ENCODE measurements at regions not wholly inside any gene's neighbourhood (a gene's known extent, or its start where the extent isn't known, plus 50 kb on each side); places are given as distances from the start of the nearest gene placed in this dataset.

DNA sequence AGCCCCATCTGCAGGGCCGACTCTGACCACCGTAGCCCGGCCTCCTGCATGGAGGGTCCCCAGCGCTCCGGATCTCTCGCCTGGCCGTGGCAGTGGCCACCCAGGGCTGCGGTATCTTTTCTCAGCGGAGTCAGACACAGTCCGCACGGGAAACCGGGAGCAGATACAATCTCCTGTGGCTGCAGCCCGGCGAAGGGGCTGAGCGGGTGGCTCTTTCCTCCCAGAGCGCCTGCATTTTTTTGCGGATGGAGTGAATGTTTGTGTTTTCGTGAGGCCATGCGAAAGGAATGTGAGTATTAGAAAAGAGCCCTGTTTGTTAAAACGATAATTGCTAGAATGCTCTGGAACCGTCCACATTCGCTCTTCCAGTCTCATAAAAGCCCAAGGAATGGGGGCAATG lies 53.4 kb upstream of the PTCH1 start:
- H3K27me3 ChIP-seq (ENCODE audit: control insufficient read depth, insufficient read depth, low read length): peaks cover 8% of the 10 kb centered on the region; the same call in 1 of the 2 replicates
- no peak overlapping the region for H2BK5ac ChIP-seq (ENCODE audit: low read depth, low read length, poor library complexity, severe bottlenecking)
- H4K8ac ChIP-seq (ENCODE audit: low read depth in 2 of 2, low read length in 2 of 2): no peak overlapping the region
- no peak overlapping the region for H2AK5ac ChIP-seq (ENCODE audit: low read depth, low read length)
- in situ Hi-C loops (cut with MboI; ENCODE audit: low sequenced_read_pairs): no loop called here
- H3K9me3 ChIP-seq (ENCODE audit: control insufficient read depth, insufficient read depth, low read length): no peaks in the 10 kb centered on the region
- H3K4me2 ChIP-seq (ENCODE audit: low read depth, low read length): peak overlapping the region; percentile 86
- no peak overlapping the region for H4K91ac ChIP-seq (ENCODE audit: insufficient read depth, low read depth, low read length)
- H3K79me1 ChIP-seq (ENCODE audit: low read depth in 1 of 2, low read length in 2 of 2): no peaks in the 10 kb centered on the region
- no peak overlapping the region; the same call in 1 of the 2 replicates for H3K18ac ChIP-seq (ENCODE audit: low read depth, low read length)
- H3K9ac ChIP-seq (ENCODE audit: low read depth, low read length): peak overlapping the region; percentile 4; the same call in 1 of the 2 replicates
- no peak overlapping the region for H3K23ac ChIP-seq (ENCODE audit: low read depth, low read length)
- H3K9me1 ChIP-seq (ENCODE audit: insufficient read depth, low read length): peaks cover 8% of the 10 kb centered on the region; the same call in 1 of the 2 replicates
- no peak overlapping the region for H3K4ac ChIP-seq (ENCODE audit: low read depth, low read length)
- ATAC-seq (ENCODE audit: low read depth): peak; percentile 93
- TF ChIP-seq CHD1 (IDR thresholded peaks at IDR 0.05; ENCODE audit: low read depth, low read length) (no peak), MAFK (IDR thresholded peaks at IDR 0.05; ENCODE audit: low read depth, low read length) (no peak), SMC3 (IDR thresholded peaks at IDR 0.05; ENCODE audit: low read depth, low read length) (no peak), NFE2L2 (IDR thresholded peaks at IDR 0.05; ENCODE audit: low read depth, low read length) (no peak)
- POLR2A ChIA-PET (ENCODE audit: unreplicated experiment): no interaction called here
- no peaks in the 10 kb centered on the region for H3K36me3 ChIP-seq (ENCODE audit: control insufficient read depth, insufficient read depth, low read length)
- no peak overlapping the region for H3K27ac ChIP-seq (ENCODE audit: insufficient read depth, low read length)
- intact Hi-C loops (cut with micrococcal nuclease): no loop called here
- H3K4me1 ChIP-seq (ENCODE audit: control insufficient read depth, insufficient read depth, low read length): 0 out of 2 replicates have a peak, but pooled peaks cover 4% of the 10 kb centered on the region
- H4K5ac ChIP-seq (ENCODE audit: low read depth, low read length): no peak overlapping the region
- no TSS peak for BruUV-seq (replicated peaks)
- no peak overlapping the region for H2BK15ac ChIP-seq (ENCODE audit: low read depth, low read length)
- no peak overlapping the region for H3K4me3 ChIP-seq (ENCODE audit: insufficient read depth, low read depth, low read length)
- H4K20me1 ChIP-seq (ENCODE audit: insufficient read depth, low read length): no peaks in the 10 kb centered on the region
- no peak overlapping the region for H3K56ac ChIP-seq (ENCODE audit: extremely low read depth, insufficient read depth, low read length)
- dilution Hi-C loops (cut with HindIII; ENCODE audit: low sequenced_read_pairs, unreplicated experiment): no loop called here
- no peak overlapping the region for H2AK9ac ChIP-seq (replicated peaks; ENCODE audit: low read depth, low read length, poor library complexity)
- WGBS, 2 experiments (ENCODE audit: extremely low coverage in 2 of 2, insufficient read length in 1 of 2): no CpG with 5 or more reads among the region's 22 CpGs
- H2BK20ac ChIP-seq (ENCODE audit: low read depth, low read length): no peak overlapping the region
- H3K14ac ChIP-seq (replicated peaks; ENCODE audit: low read depth, low read length): no peak overlapping the region
- DNase-seq: peak; percentile 23
- no peak overlapping the region for H2BK120ac ChIP-seq (ENCODE audit: low read depth, low read length)
- peak overlapping the region; percentile 82 for H2AFZ ChIP-seq (replicated peaks; ENCODE audit: low read length, poor library complexity)
- CTCF ChIA-PET: no interaction called here
